H1 (cell line): ENCODE measurements at regions not wholly inside any gene's neighbourhood (a gene's known extent, or its start where the extent isn't known, plus 50 kb on each side); places are given as distances from the start of the nearest gene placed in this dataset.

Experiments used
- BCL11A ChIP-seq, 2 experiments: IDR thresholded peaks; one replicate each; pipeline ENCODE4 v1.6.1; 2011; ENCODE audit warnings: low read depth in 2 of 2, low read length in 2 of 2, mild to moderate bottlenecking in 2 of 2
- HDAC2 ChIP-seq, 2 experiments: fragments of 300-600 bp in 1 of 2; sonication (generic) in 1 of 2; IDR thresholded peaks; 2 replicates each; pipeline ENCODE4 v1.6.1; 2011 to 2012; ENCODE audit warnings: low read depth in 2 of 2, low read length in 2 of 2, mild to moderate bottlenecking in 2 of 2, moderate library complexity in 2 of 2, borderline replicate concordance in 1 of 2, inconsistent platforms in 1 of 2
- HDAC6 ChIP-seq: IDR thresholded peaks from one replicate; pipeline ENCODE4 v1.7.1; 2012; ENCODE audit warnings: low read depth, mild to moderate bottlenecking, inconsistent platforms, low read length, moderate library complexity
- TF ChIP-seq, protein P1 (sequence below): fragments of 300-600 bp; sonication (generic); IDR thresholded peaks from 2 replicates; pipeline ENCODE4 v1.7.1; 2012; ENCODE audit warnings: low read length, moderate library complexity, mild to moderate bottlenecking, inconsistent platforms; ENCODE audit not compliant: insufficient replicate concordance

DNA sequence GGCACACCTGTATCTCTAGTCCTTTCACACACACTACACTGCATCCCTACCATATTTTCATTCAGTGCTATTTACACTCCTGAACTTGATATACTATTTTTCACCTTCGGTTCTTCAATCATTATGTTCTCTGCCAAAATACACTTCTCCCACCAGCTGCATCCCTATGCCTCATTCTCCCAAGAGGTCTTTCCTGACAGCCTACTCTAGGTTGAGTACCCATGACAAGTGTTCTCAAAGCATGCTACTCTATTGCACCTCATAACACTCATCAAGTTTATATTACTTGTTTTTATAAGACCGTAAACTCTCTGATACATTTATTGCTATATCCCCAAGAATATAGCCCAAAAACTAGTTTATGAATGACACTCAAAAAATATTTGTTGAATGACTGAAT is 549.5 kb downstream of the PYDC2 start (continued):
- TF ChIP-seq, protein P1, sequence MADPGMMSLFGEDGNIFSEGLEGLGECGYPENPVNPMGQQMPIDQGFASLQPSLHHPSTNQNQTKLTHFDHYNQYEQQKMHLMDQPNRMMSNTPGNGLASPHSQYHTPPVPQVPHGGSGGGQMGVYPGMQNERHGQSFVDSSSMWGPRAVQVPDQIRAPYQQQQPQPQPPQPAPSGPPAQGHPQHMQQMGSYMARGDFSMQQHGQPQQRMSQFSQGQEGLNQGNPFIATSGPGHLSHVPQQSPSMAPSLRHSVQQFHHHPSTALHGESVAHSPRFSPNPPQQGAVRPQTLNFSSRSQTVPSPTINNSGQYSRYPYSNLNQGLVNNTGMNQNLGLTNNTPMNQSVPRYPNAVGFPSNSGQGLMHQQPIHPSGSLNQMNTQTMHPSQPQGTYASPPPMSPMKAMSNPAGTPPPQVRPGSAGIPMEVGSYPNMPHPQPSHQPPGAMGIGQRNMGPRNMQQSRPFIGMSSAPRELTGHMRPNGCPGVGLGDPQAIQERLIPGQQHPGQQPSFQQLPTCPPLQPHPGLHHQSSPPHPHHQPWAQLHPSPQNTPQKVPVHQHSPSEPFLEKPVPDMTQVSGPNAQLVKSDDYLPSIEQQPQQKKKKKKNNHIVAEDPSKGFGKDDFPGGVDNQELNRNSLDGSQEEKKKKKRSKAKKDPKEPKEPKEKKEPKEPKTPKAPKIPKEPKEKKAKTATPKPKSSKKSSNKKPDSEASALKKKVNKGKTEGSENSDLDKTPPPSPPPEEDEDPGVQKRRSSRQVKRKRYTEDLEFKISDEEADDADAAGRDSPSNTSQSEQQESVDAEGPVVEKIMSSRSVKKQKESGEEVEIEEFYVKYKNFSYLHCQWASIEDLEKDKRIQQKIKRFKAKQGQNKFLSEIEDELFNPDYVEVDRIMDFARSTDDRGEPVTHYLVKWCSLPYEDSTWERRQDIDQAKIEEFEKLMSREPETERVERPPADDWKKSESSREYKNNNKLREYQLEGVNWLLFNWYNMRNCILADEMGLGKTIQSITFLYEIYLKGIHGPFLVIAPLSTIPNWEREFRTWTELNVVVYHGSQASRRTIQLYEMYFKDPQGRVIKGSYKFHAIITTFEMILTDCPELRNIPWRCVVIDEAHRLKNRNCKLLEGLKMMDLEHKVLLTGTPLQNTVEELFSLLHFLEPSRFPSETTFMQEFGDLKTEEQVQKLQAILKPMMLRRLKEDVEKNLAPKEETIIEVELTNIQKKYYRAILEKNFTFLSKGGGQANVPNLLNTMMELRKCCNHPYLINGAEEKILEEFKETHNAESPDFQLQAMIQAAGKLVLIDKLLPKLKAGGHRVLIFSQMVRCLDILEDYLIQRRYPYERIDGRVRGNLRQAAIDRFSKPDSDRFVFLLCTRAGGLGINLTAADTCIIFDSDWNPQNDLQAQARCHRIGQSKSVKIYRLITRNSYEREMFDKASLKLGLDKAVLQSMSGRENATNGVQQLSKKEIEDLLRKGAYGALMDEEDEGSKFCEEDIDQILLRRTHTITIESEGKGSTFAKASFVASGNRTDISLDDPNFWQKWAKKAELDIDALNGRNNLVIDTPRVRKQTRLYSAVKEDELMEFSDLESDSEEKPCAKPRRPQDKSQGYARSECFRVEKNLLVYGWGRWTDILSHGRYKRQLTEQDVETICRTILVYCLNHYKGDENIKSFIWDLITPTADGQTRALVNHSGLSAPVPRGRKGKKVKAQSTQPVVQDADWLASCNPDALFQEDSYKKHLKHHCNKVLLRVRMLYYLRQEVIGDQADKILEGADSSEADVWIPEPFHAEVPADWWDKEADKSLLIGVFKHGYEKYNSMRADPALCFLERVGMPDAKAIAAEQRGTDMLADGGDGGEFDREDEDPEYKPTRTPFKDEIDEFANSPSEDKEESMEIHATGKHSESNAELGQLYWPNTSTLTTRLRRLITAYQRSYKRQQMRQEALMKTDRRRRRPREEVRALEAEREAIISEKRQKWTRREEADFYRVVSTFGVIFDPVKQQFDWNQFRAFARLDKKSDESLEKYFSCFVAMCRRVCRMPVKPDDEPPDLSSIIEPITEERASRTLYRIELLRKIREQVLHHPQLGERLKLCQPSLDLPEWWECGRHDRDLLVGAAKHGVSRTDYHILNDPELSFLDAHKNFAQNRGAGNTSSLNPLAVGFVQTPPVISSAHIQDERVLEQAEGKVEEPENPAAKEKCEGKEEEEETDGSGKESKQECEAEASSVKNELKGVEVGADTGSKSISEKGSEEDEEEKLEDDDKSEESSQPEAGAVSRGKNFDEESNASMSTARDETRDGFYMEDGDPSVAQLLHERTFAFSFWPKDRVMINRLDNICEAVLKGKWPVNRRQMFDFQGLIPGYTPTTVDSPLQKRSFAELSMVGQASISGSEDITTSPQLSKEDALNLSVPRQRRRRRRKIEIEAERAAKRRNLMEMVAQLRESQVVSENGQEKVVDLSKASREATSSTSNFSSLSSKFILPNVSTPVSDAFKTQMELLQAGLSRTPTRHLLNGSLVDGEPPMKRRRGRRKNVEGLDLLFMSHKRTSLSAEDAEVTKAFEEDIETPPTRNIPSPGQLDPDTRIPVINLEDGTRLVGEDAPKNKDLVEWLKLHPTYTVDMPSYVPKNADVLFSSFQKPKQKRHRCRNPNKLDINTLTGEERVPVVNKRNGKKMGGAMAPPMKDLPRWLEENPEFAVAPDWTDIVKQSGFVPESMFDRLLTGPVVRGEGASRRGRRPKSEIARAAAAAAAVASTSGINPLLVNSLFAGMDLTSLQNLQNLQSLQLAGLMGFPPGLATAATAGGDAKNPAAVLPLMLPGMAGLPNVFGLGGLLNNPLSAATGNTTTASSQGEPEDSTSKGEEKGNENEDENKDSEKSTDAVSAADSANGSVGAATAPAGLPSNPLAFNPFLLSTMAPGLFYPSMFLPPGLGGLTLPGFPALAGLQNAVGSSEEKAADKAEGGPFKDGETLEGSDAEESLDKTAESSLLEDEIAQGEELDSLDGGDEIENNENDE, result no peak
- TF ChIP-seq HDAC2 (IDR thresholded peaks at IDR 0.05; ENCODE audit: borderline replicate concordance in 1 of 2, low read depth in 2 of 2, low read length in 2 of 2) (no peak), HDAC6 (no peak), BCL11A (IDR thresholded peaks at IDR 0.05; ENCODE audit: low read depth in 2 of 2, low read length in 2 of 2) (no peak)
